Tibial nerve (tissue), 4 donors: ENCODE measurements at regions not wholly inside any gene's neighbourhood (a gene's known extent, or its start where the extent isn't known, plus 50 kb on each side); places are given as distances from the start of the nearest gene placed in this dataset.
A peak's percentile ranks its signal among the peaks of the same experiment; 100 is the strongest.

Source experiments
- DNase-seq, 2 donors: peaks; one replicate each; pipeline ENCODE4 v3.0.0-alpha.2; 2019; ENCODE audit warnings: low spot score in 2 of 2
- H3K27ac ChIP-seq, 4 donors: fragments of 200-600 bp; sonication (generic) in 3 of 4; one replicate each; pipeline ENCODE4 v1.5.1; 2017 to 2019; ENCODE audit warnings: mild to moderate bottlenecking in 1 of 4
- H3K27me3 ChIP-seq, 2 donors: fragments of 200-600 bp; sonication (generic) in 1 of 2; one replicate each; pipeline versions ENCODE4 v1.5.1 to v1.6.0; 2017 to 2019
- H3K36me3 ChIP-seq, 3 donors: fragments of 200-600 bp; sonication (generic); one replicate each; pipeline ENCODE4 v1.5.1; 2018 to 2019
- H3K4me1 ChIP-seq, 4 donors: fragments of 200-600 bp; sonication (generic) in 3 of 4; one replicate each; pipeline ENCODE4 v1.5.1; 2017 to 2019
- H3K4me3 ChIP-seq, 4 donors: fragments of 200-600 bp; sonication (generic) in 3 of 4; one replicate each; pipeline ENCODE4 v1.5.1; 2017 to 2019; ENCODE audit warnings: mild to moderate bottlenecking in 1 of 4, moderate library complexity in 1 of 4
- H3K9me3 ChIP-seq, 4 donors: fragments of 200-600 bp; sonication (generic) in 3 of 4; one replicate each; pipeline ENCODE4 v1.5.1; 2017 to 2019
- EP300 ChIP-seq, 2 donors: sonication (generic); formaldehyde crosslinking; IDR thresholded peaks; one replicate each; pipeline ENCODE4 v1.6.1; 2017; ENCODE audit warnings: antibody characterized with exemption in 2 of 2, mild to moderate bottlenecking in 1 of 2
- POLR2A ChIP-seq, 2 donors: fragments of 450-650 bp; IDR thresholded peaks; one replicate each; pipeline ENCODE4 v1.6.1; 2017; ENCODE audit warnings: antibody characterized with exemption in 2 of 2, mild to moderate bottlenecking in 2 of 2, moderate library complexity in 2 of 2
- WGBS, 2 donors: methylation state at CpG; one replicate each; pipeline ENCODE4 v1.1.5; 2018; 5-methylcytosine and 5-hydroxymethylcytosine counted together
- TF ChIP-seq, protein P1 (sequence below), 5 experiments: fragments of 200-600 bp in 3 of 5; fragments of 450-650 bp in 2 of 5; sonication (generic) in 3 of 5; IDR thresholded peaks; one replicate each; pipeline ENCODE4 v1.5.1; 2016 to 2019; ENCODE audit warnings: antibody characterized with exemption in 5 of 5, mild to moderate bottlenecking in 3 of 5, moderate library complexity in 2 of 5

- WGBS, 2 donors = 88 to 97% methylated on average over 9 to 14 of the region's 14 CpGs
- DNase-seq = no peak
- Histone ChIP-seq H3K4me3 (no peak overlapping the region), H3K36me3 (peaks cover 0 to 6% (median 0%) of the 10 kb centered on the region in 3 donors), H3K9me3 (peaks cover 0 to 22% (median 1%) of the 10 kb centered on the region in 4 donors), H3K4me1 (no peaks in the 10 kb centered on the region), H3K27ac (no peak overlapping the region), H3K27me3 (no peaks in the 10 kb centered on the region)
- TF ChIP-seq EP300 (IDR thresholded peaks at IDR 0.05) = no peak
- no peak for TF ChIP-seq POLR2A (IDR thresholded peaks at IDR 0.05)
These were observed 1091.1 kb upstream of the GJE1 start for GRCh38 chr6:141041596-141042087.

- no peak for DNase-seq
- H3K27me3 ChIP-seq = no peaks in the 10 kb centered on the region
- TF ChIP-seq POLR2A (IDR thresholded peaks at IDR 0.05) (no peak), EP300 (IDR thresholded peaks at IDR 0.05) (no peak)
- TF ChIP-seq, protein P1, sequence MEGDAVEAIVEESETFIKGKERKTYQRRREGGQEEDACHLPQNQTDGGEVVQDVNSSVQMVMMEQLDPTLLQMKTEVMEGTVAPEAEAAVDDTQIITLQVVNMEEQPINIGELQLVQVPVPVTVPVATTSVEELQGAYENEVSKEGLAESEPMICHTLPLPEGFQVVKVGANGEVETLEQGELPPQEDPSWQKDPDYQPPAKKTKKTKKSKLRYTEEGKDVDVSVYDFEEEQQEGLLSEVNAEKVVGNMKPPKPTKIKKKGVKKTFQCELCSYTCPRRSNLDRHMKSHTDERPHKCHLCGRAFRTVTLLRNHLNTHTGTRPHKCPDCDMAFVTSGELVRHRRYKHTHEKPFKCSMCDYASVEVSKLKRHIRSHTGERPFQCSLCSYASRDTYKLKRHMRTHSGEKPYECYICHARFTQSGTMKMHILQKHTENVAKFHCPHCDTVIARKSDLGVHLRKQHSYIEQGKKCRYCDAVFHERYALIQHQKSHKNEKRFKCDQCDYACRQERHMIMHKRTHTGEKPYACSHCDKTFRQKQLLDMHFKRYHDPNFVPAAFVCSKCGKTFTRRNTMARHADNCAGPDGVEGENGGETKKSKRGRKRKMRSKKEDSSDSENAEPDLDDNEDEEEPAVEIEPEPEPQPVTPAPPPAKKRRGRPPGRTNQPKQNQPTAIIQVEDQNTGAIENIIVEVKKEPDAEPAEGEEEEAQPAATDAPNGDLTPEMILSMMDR (IDR thresholded peaks at IDR 0.05) = no peak
- 61 to 65% methylated on average over 5 of the region's 5 CpGs for WGBS, 2 donors
- H3K4me1 ChIP-seq = peaks cover 0 to 10% (median 0%) of the 10 kb centered on the region in 4 donors
- peak overlapping the region in 2 of 4 donors; percentile 30 to 51 for H3K27ac ChIP-seq
- no peaks in the 10 kb centered on the region for H3K36me3 ChIP-seq
- no peak overlapping the region for H3K4me3 ChIP-seq
- H3K9me3 ChIP-seq = peaks cover 0 to 5% (median 0%) of the 10 kb centered on the region in 4 donors
These were observed 1097.2 kb upstream of the GJE1 start for GRCh38 chr6:141035312-141036200.

GRCh38 chr6:141033101-141033500, 1099.6 kb upstream of the GJE1 start:
- no peak overlapping the region for H3K27ac ChIP-seq
- H3K9me3 ChIP-seq = no peaks in the 10 kb centered on the region
- TF ChIP-seq EP300 (IDR thresholded peaks at IDR 0.05) (no peak), POLR2A (IDR thresholded peaks at IDR 0.05) (no peak)
- TF ChIP-seq, protein P1 (IDR thresholded peaks at IDR 0.05) = no peak
- H3K4me3 ChIP-seq = no peak overlapping the region
- no peak for DNase-seq
- H3K4me1 ChIP-seq = peaks cover 0 to 10% (median 0%) of the 10 kb centered on the region in 4 donors
- no peaks in the 10 kb centered on the region for H3K27me3 ChIP-seq
- H3K36me3 ChIP-seq = no peaks in the 10 kb centered on the region

DNA sequence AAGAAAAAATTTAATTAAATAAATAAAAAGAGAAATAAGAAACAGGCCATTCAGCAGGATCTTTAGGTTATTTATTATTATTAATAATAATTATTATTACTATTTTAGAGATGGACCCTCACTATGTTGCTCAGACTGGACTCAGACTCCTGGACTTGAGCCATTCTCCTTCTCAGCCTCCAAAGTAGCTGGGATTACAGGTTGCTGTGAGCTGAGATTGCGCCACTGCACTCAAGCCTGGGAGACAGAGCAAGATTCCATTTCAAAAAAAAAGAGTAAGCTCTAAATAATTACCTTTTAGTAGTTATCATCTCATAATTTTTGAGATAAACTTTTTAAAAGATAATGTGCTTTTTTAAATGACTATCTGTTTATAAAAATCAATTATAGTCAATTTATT, 1102.8 kb upstream of the GJE1 start:
- no peak for TF ChIP-seq POLR2A (IDR thresholded peaks at IDR 0.05)
- no peak for TF ChIP-seq EP300 (IDR thresholded peaks at IDR 0.05)
- TF ChIP-seq, protein P1 (IDR thresholded peaks at IDR 0.05) = no peak
- H3K9me3 ChIP-seq = no peaks in the 10 kb centered on the region
- no peak for DNase-seq
- H3K27ac ChIP-seq = no peak overlapping the region
- H3K36me3 ChIP-seq = no peaks in the 10 kb centered on the region
- peaks cover 0 to 2% (median 0%) of the 10 kb centered on the region in 4 donors for H3K4me1 ChIP-seq
- H3K4me3 ChIP-seq = no peak overlapping the region
- WGBS, 2 donors = 91 to 96% methylated on average over 1 of the region's 1 CpG
- no peaks in the 10 kb centered on the region for H3K27me3 ChIP-seq

DNA sequence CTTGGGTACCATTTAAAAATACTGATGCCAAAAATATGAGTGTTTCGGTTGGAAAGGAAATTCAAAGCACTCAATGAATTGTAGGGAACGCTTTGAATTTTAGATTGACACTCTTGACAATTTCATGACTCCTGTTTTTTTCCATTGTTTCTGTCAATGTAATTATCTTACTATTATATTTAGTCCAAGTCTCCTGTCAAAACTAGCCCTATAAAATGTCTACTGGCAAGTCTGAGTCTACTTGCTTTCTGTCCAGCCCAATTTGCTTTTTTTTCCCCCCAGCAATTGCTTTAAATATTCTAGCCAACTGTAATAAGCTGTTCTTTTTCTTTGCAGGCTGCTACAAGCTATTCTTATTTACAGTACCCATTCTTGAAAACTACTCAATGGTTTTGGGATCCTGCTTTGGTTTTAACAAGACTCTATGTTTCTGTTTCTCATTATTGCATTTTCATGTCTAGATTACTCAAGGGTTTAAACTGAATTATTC, 1103.9 kb upstream of the GJE1 start:
- H3K9me3 ChIP-seq = no peaks in the 10 kb centered on the region
- H3K4me3 ChIP-seq = no peak overlapping the region
- H3K27me3 ChIP-seq = no peaks in the 10 kb centered on the region
- DNase-seq = no peak
- TF ChIP-seq, protein P1 (IDR thresholded peaks at IDR 0.05) = no peak
- TF ChIP-seq POLR2A (IDR thresholded peaks at IDR 0.05) = no peak
- no peak for TF ChIP-seq EP300 (IDR thresholded peaks at IDR 0.05)
- H3K4me1 ChIP-seq = peaks cover 0 to 2% (median 0%) of the 10 kb centered on the region in 4 donors
- H3K36me3 ChIP-seq = no peaks in the 10 kb centered on the region
- WGBS, 2 donors = 48 to 51% methylated on average over 2 of the region's 2 CpGs
- no peak overlapping the region for H3K27ac ChIP-seq
